ENCODE measurements at regions not wholly inside any gene's neighbourhood (a gene's known extent, or its start where the extent isn't known, plus 50 kb on each side); places are given as distances from the start of the nearest gene placed in this dataset.

DNA sequence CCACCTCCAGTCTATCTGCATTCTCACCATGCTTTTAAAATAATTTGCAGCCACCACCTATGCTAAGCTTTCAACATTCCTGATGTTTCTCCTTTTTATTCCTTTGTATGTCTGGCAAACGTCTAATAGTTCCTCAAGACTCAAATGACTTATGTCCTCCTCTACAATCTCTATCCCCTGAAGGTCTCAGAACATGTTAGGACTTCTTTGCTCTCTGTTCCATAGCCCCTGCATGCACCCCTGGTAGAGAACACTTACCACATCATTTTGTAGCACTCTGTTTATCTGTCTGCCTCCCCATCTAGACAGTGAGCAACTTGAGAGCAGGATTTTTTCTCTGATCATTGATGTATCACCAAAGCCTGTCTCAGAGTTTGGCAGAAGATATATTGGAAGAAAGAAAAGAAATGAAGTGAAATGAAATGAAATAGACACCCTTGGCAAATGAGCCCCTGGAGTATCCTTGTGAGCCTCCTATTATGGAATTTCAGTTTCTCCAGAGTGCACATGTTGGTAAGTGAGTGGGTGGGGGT, 1231.2 kb upstream of the FLRT2 start:
- Histone ChIP-seq H3K9me3 (ENCODE audit: control insufficient read depth, insufficient read depth, low read length) (no peaks in the 10 kb centered on the region), H3K27me3 (ENCODE audit: control insufficient read depth, insufficient read depth, low read length) (no peaks in the 10 kb centered on the region), H3K27ac (ENCODE audit: low read length) (no peak overlapping the region), H3K4me1 (ENCODE audit: control insufficient read depth, insufficient read depth, low read length) (no peaks in the 10 kb centered on the region), H3K4me3 (ENCODE audit: low read length) (no peak overlapping the region), H3K36me3 (ENCODE audit: control insufficient read depth, insufficient read depth, low read length) (no peaks in the 10 kb centered on the region)
- Mint-ChIP-seq H3K9me3 (peaks cover 0 to 5% of the 10 kb centered on the region in 2 donors), H3K4me1 (no peaks in the 10 kb centered on the region), H3K4me3 (no peak overlapping the region), H3K27ac (no peak overlapping the region), H3K36me3 (no peaks in the 10 kb centered on the region), H3K27me3 (ENCODE audit: low read depth in 2 of 2) (no peaks in the 10 kb centered on the region)
- ATAC-seq, result no peak
- no peak for DNase-seq
- 63% methylated on average over 1 of the region's 1 CpG for WGBS (ENCODE audit: insufficient coverage)
- intact Hi-C loops (cut with micrococcal nuclease), result no loop called here
- TF ChIP-seq, protein P1, sequence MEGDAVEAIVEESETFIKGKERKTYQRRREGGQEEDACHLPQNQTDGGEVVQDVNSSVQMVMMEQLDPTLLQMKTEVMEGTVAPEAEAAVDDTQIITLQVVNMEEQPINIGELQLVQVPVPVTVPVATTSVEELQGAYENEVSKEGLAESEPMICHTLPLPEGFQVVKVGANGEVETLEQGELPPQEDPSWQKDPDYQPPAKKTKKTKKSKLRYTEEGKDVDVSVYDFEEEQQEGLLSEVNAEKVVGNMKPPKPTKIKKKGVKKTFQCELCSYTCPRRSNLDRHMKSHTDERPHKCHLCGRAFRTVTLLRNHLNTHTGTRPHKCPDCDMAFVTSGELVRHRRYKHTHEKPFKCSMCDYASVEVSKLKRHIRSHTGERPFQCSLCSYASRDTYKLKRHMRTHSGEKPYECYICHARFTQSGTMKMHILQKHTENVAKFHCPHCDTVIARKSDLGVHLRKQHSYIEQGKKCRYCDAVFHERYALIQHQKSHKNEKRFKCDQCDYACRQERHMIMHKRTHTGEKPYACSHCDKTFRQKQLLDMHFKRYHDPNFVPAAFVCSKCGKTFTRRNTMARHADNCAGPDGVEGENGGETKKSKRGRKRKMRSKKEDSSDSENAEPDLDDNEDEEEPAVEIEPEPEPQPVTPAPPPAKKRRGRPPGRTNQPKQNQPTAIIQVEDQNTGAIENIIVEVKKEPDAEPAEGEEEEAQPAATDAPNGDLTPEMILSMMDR (IDR thresholded peaks at IDR 0.05), result no peak

- Mint-ChIP-seq H3K36me3 (no peaks in the 10 kb centered on the region), H3K27me3 (ENCODE audit: low read depth in 2 of 2) (no peaks in the 10 kb centered on the region), H3K4me3 (no peak overlapping the region), H3K9me3 (peaks cover 5% of the 10 kb centered on the region in 2 donors), H3K27ac (no peak overlapping the region), H3K4me1 (no peaks in the 10 kb centered on the region)
- TF ChIP-seq, protein P1 (IDR thresholded peaks at IDR 0.05), result no peak
- 88% methylated on average over 7 of the region's 7 CpGs for WGBS (ENCODE audit: insufficient coverage)
- DNase-seq (no peak), ATAC-seq (no peak)
- H3K27me3 ChIP-seq (ENCODE audit: control insufficient read depth, insufficient read depth, low read length), result no peaks in the 10 kb centered on the region
- H3K4me1 ChIP-seq (ENCODE audit: control insufficient read depth, insufficient read depth, low read length), result no peaks in the 10 kb centered on the region
- no peak overlapping the region for H3K27ac ChIP-seq (ENCODE audit: low read length)
- peaks cover 7% of the 10 kb centered on the region for H3K9me3 ChIP-seq (ENCODE audit: control insufficient read depth, insufficient read depth, low read length)
- intact Hi-C loops (cut with micrococcal nuclease), result no loop called here
- no peaks in the 10 kb centered on the region for H3K36me3 ChIP-seq (ENCODE audit: control insufficient read depth, insufficient read depth, low read length)
- H3K4me3 ChIP-seq (ENCODE audit: low read length), result no peak overlapping the region
These were observed 1226.8 kb upstream of the FLRT2 start for GRCh38 chr14:84303140-84303539.

DNA sequence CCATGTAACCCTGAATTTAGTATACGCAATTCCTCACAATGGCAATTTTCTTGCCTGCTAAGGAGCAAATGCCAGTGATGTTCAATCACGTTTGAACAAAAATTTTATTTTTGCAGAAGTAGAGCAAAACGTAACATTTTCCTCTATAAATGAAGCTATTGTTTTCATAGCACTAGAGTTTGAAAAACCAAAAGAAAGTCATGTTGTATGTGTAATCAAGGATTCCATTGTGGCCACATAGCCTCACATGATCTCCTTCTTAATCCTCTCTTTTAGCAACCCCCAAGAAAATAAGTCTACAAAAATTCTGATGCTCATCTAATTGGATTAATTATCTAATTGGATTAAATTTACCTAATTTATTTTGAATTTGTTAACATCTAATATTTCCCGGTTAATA, 1217.4 kb upstream of the FLRT2 start:
- Mint-ChIP-seq H3K27ac (no peak overlapping the region), H3K4me1 (no peaks in the 10 kb centered on the region), H3K9me3 (peaks cover 12 to 16% of the 10 kb centered on the region in 2 donors), H3K27me3 (ENCODE audit: low read depth in 2 of 2) (no peaks in the 10 kb centered on the region), H3K36me3 (no peaks in the 10 kb centered on the region), H3K4me3 (no peak overlapping the region)
- intact Hi-C loops (cut with micrococcal nuclease), result no loop called here
- WGBS (ENCODE audit: insufficient coverage), result 90% methylated on average over 2 of the region's 4 CpGs
- H3K27ac ChIP-seq (ENCODE audit: low read length), result no peak overlapping the region
- H3K27me3 ChIP-seq (ENCODE audit: control insufficient read depth, insufficient read depth, low read length), result no peaks in the 10 kb centered on the region
- DNase-seq (no peak), ATAC-seq (no peak)
- H3K4me1 ChIP-seq (ENCODE audit: control insufficient read depth, insufficient read depth, low read length), result no peaks in the 10 kb centered on the region
- TF ChIP-seq, protein P1 (IDR thresholded peaks at IDR 0.05), result no peak
- peaks cover 15% of the 10 kb centered on the region for H3K9me3 ChIP-seq (ENCODE audit: control insufficient read depth, insufficient read depth, low read length)
- H3K4me3 ChIP-seq (ENCODE audit: low read length), result no peak overlapping the region
- no peaks in the 10 kb centered on the region for H3K36me3 ChIP-seq (ENCODE audit: control insufficient read depth, insufficient read depth, low read length)

DNA sequence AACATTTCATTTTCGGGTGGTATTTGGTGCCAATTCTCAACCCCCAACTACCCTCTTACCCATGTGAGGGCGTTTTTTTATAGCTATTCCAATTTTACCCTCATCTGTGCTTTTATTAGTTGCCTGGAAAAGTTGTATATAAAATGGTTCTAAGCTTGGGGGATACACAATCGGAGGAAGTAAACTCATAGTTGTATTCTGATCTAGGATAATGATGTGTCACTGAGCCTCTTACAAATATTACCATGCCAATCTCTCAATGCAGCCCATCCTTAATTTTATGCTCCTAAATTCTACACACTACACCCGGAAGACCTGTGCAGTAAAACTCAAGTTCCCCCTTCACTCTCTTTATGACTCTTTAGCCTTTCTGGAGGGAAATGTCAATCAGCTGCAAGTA, 1206.5 kb upstream of the FLRT2 start:
- Histone ChIP-seq H3K9me3 (ENCODE audit: control insufficient read depth, insufficient read depth, low read length) (no peaks in the 10 kb centered on the region), H3K4me1 (ENCODE audit: control insufficient read depth, insufficient read depth, low read length) (no peaks in the 10 kb centered on the region), H3K36me3 (ENCODE audit: control insufficient read depth, insufficient read depth, low read length) (no peaks in the 10 kb centered on the region), H3K27me3 (ENCODE audit: control insufficient read depth, insufficient read depth, low read length) (no peaks in the 10 kb centered on the region), H3K27ac (ENCODE audit: low read length) (no peak overlapping the region), H3K4me3 (ENCODE audit: low read length) (no peak overlapping the region)
- DNase-seq, result no peak
- Mint-ChIP-seq H3K36me3 (no peaks in the 10 kb centered on the region), H3K27ac (no peak overlapping the region), H3K4me1 (no peaks in the 10 kb centered on the region), H3K27me3 (ENCODE audit: low read depth in 2 of 2) (no peaks in the 10 kb centered on the region), H3K4me3 (no peak overlapping the region), H3K9me3 (peaks cover 8 to 12% of the 10 kb centered on the region in 2 donors)
- intact Hi-C loops (cut with micrococcal nuclease), result no loop called here
- TF ChIP-seq, protein P1 (IDR thresholded peaks at IDR 0.05), result no peak
- 100% methylated on average over 1 of the region's 4 CpGs for WGBS (ENCODE audit: insufficient coverage)
- ATAC-seq, result no peak

All from natural killer cell (primary cell).